GM12875 (cell line): ENCODE measurements at regions not wholly inside any gene's neighbourhood (a gene's known extent, or its start where the extent isn't known, plus 50 kb on each side); places are given as distances from the start of the nearest gene placed in this dataset.

Experiments
- H3K4me3 ChIP-seq: one replicate; pipeline ENCODE4 v1.5.1; 2011; ENCODE audit warnings: low read depth, low read length, control low read depth
- CTCF ChIP-seq: IDR thresholded peaks from 2 replicates; pipeline ENCODE4 v1.5.1; 2011; ENCODE audit warnings: low read depth, mild to moderate bottlenecking, control low read depth, inconsistent platforms, low read length, moderate library complexity, borderline replicate concordance; ENCODE audit not compliant: insufficient read depth

DNA sequence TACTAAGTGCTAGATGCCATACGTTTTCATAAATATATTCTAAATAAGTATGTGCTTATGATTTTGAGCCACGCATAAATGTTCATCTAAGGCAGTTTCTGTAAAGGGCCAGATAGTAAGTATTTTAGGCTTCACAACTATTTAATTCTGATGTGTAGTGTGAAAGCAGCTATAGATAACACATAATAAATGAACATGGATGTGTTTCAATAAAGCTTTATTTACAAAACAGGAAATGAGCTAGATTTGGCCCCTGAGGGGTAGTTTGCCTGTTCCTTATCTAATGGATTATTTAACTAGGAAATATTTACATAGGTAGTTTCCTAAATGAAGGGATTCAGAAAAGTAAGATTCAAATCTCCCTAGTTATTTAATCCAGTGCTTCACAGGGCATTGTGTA lies 557.6 kb upstream of the PKN2 start:
- H3K4me3 ChIP-seq: no peak overlapping the region
- TF ChIP-seq CTCF: no peak

- TF ChIP-seq CTCF: no peak
These were observed 550.1 kb upstream of the PKN2 start for GRCh38 chr1:88133991-88134390.

GRCh38 chr1:88134983-88135921 lies 548.8 kb upstream of the PKN2 start:
- no peak overlapping the region for H3K4me3 ChIP-seq
- no peak for TF ChIP-seq CTCF

More at GRCh38 chr1:88133991-88134390, 550.1 kb upstream of the PKN2 start:
- H3K4me3 ChIP-seq: no peak overlapping the region

DNA sequence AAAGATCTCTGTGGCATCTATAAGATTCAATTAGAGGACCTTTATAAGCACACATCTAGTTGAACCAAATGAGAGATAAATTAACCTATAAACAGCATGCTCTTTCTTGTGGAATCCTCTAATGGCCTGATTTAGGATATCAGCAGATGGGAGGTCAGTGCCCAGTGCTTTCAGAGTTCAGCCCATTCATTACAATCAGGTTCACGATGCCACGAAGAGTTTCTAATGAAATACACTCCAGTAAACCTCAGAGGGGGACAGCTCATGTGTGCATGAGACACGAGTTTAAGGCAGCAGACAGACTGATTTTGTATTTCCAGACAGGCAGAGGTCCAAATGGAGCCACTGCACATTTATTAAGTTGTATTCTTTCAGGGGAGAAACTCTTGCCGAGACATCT lies 544.4 kb upstream of the PKN2 start:
- H3K4me3 ChIP-seq: no peak overlapping the region
- TF ChIP-seq CTCF: no peak

- no peak for TF ChIP-seq CTCF
- no peak overlapping the region for H3K4me3 ChIP-seq
These were observed 543.7 kb upstream of the PKN2 start for GRCh38 chr1:88140325-88140724.

- no peak overlapping the region for H3K4me3 ChIP-seq
- TF ChIP-seq CTCF: no peak
These were observed 542.5 kb upstream of the PKN2 start for GRCh38 chr1:88141499-88142074.

DNA sequence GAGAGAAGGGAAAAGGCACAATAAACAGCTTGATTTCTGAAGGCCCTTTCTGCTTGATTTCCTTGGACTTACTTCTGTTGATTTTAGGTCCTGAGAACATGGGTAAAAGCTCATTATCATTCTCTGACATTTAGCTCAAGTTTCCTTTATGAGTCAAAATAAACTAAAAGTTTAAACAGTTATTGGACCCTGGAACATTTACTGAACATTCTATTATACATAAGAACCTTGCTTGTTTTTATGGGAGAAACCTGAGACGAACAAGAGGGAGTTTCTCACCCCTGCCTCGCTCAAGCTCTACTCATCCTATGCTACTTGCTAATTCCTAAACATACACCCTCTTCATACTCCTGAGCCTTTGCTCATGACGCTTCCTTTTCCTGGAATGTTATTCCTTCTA lies 538.3 kb upstream of the PKN2 start:
- H3K4me3 ChIP-seq: no peak overlapping the region
- no peak for TF ChIP-seq CTCF
